HG03196 (cell line): ENCODE measurements at regions not wholly inside any gene's neighbourhood (a gene's known extent, or its start where the extent isn't known, plus 50 kb on each side); places are given as distances from the start of the nearest gene placed in this dataset.
"Not testable (repeated sequence)": the region's sequence is repeated elsewhere in the genome, so short reads cannot be mapped to it uniquely, and the experiment has no call there.

Experiments
- ATAC-seq: cut with Tn5 transposase; IDR thresholded peaks from one replicate; pipeline ENCODE4 v1.9.1; 2021; ENCODE audit not compliant: unreplicated experiment

- ATAC-seq: no peak
Observed at GRCh38 chr6:167748458-167749379, 78.0 kb upstream of the AFDN start.

GRCh38 chr6:167750956-167751358 lies 75.8 kb upstream of the AFDN start:
- no peak for ATAC-seq

GRCh38 chr6:167751579-167752115 lies 75.1 kb upstream of the AFDN start:
- no peak for ATAC-seq

GRCh38 chr6:167753281-167753680 lies 73.4 kb upstream of the AFDN start:
- not testable (repeated sequence) for ATAC-seq

- ATAC-seq: no peak
Observed at GRCh38 chr6:167754691-167755090, 72.0 kb upstream of the AFDN start.

GRCh38 chr6:167755461-167755860 lies 71.2 kb upstream of the AFDN start:
- ATAC-seq: no peak

GRCh38 chr6:167756597-167756996 lies 70.1 kb upstream of the AFDN start:
- ATAC-seq: no peak

- no peak for ATAC-seq
Observed at GRCh38 chr6:167757249-167757648, 69.5 kb upstream of the AFDN start.

GRCh38 chr6:167757821-167758220 lies 68.9 kb upstream of the AFDN start:
- ATAC-seq: no peak

- ATAC-seq: no peak
Observed at GRCh38 chr6:167758309-167759023, 68.2 kb upstream of the AFDN start.

GRCh38 chr6:167759206-167759605 lies 67.5 kb upstream of the AFDN start:
- ATAC-seq: no peak

- no peak for ATAC-seq
Observed at GRCh38 chr6:167759912-167760311, 66.8 kb upstream of the AFDN start.

- no peak for ATAC-seq
Observed at GRCh38 chr6:167760979-167761793, 65.5 kb upstream of the AFDN start.

GRCh38 chr6:167761794-167762258 lies 64.9 kb upstream of the AFDN start:
- ATAC-seq: no peak

GRCh38 chr6:167762259-167762962 lies 64.3 kb upstream of the AFDN start:
- ATAC-seq: no peak

- no peak for ATAC-seq
Observed at GRCh38 chr6:167763056-167763944, 63.4 kb upstream of the AFDN start.

GRCh38 chr6:167764215-167764614 lies 62.5 kb upstream of the AFDN start:
- ATAC-seq: no peak

- no peak for ATAC-seq
Observed at GRCh38 chr6:167764713-167765479, 61.8 kb upstream of the AFDN start.
